GM18907 (cell line): ENCODE measurements at regions not wholly inside any gene's neighbourhood (a gene's known extent, or its start where the extent isn't known, plus 50 kb on each side); places are given as distances from the start of the nearest gene placed in this dataset.
A peak's percentile ranks its signal among the peaks of the same experiment; 100 is the strongest.

Source experiments
- ATAC-seq: cut with Tn5 transposase; IDR thresholded peaks from one replicate; pipeline ENCODE4 v1.9.1; 2021; ENCODE audit warnings: mild to moderate bottlenecking, moderate library complexity; ENCODE audit not compliant: unreplicated experiment

DNA sequence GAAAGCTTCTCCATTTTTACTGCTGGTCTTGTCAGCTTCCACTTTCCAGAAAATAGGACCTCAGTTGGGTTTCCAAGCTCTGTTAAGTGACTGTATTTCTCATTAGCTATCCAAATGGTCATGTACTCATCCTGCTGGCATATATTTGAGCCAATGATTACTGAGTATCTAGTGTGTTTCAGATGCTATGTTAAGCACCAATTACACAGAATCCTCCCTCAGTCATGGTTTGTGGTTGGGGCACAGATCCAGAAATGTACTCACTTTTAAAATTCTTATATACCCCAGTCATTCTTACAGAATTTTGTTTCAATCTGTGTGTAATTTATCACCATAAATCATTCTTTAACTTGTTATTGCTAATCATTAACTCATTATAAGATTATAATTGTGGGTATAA lies 362.3 kb upstream of the MTPN start:
- ATAC-seq, result no peak

DNA sequence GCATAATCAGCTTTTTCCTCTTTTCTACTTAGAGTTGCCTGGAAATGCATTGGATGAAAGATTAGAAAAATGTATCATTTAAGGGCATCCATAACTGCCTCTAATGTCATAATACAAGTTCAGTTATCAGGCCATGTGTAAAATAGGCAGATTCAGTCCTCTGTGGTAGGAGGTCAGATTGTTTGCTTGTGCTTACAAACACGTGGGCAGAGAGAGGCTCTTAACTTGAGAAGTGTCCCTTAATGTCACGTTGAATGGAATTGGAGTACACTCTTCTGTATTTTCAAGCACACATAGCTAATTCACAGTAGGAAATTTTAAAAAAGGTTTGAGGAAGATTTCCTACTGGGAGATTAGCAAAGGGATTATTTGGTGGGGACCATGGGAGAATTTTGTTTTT lies 359.8 kb upstream of the MTPN start:
- ATAC-seq, result no peak

DNA sequence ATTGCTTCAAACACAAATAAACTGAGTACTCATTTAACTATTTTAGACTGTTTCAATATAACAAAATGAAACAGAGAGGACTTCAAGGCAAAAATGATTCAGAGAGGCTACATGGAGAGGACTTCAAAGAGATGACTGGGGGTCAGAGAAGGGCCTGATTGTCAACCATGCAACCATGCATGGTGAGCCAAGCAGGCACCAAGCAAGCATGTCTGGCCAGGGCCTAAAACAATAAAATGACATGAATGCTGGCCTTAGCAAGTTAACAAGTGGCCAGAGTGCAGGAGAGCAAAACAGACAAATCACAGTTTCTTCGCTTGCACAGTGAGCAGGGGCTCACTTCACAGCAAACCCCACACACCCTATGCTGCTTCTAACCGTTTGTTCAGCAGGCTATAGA lies 356.5 kb upstream of the MTPN start:
- ATAC-seq, result no peak

DNA sequence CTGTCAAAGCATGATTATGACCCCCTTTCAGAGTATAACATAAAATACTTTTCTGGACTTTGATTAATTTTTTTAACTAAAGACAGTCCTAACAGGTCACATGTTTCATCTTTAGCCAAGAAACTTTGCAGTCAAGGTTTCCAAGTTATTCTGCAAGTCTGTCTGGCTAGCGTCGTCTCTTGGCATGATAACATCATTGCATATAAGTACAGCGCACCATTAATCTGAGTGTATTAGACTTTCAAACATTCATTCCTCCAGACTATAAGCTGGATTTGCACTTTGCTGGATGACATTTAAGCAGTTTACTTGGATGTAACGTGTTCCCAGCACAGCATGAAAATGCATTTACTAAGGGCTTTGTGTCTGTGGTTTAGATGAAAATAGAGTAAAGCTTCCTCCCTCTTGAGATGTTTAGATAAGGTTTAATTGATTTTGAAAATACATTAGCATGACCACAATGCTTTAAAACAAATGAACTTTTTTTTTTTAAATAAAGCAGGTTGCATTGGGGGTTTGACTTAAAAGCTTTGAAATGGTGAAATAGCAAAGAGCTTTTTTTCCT lies 349.0 kb upstream of the MTPN start:
- ATAC-seq, result no peak

DNA sequence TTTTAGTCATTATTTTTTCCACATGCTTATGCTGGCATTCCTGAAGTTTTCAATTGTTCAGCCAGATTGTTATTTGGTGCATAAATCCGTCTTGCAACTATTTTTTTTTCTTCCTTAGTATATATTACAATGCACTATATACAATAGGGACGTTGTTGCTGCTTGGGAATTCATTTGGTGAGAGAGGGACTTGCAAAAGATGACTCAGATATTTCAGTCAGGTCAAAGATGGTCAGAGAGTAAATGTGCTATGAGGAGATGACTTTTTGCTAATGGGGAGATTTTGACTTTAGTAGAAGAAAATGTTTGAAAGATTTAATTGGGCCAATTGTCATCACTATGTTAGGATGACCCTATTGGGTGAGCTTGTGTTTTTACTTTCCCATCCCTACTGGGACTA lies 348.4 kb upstream of the MTPN start:
- ATAC-seq, result no peak

DNA sequence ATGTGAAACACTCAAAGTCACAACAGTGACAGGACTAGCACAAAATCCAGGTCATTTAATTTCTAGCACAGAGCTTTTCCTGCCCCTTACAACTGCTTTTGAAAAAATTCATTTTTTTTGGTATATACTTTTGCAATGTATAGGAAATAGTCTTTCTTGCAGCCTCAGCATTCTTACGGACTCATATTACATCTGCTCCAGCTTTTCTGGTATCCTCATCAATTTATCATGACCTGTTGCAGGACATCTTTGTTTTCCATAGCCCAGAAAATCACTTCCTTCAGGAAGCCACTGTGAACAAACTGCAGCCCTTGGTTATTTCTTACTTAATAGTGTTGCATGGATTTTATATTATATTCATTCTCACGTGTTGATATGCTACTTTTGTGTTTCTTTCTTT lies 347.9 kb upstream of the MTPN start:
- no peak for ATAC-seq

DNA sequence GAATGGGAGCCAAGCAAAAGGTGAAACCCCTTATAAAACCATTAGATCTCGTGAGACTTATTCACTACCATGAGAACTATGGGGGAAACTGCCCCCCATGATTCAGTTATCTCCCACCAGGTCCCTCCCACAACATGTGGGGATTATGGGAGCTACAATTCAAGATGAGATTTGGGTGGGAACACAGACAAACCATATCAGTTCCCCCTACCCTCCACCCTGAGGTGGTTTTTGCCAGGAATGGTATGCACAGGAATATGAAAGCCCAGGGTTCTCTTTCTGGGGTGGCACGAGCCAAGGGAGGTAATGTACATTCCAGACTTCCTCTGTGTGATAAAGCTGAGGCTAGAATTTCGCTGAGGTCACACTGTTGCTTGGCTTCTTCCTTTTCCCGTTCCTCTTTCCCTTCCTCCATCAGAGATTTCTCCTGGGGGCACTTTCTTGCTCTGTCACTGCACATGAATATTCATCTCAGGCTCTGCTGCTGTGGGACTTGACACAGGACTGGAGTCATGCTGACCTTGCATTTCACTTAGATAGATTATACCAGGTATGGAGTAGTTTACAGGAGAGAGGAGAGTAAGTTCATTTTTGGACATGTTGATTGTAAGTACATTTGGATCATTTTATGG lies 347.0 kb upstream of the MTPN start:
- ATAC-seq, result no peak

DNA sequence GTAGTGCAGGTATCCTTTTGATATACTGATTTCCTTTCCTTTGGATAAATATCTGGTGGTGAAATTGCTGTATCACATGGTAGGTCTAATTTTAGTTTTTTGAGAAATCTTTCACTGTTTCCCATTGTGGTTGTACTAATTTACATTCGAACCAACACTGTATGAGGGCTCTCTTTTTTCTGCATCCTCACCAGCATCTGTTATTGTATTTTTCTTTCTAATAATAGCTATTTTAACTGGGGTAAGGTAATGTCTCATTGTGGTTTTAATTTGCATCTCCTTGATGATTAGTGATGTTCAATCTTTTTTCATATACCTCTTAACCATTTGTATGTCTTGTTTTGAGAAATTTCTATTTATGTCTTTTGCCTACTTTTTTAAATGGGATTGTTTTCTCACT lies 335.4 kb upstream of the MTPN start:
- peak; percentile 70 for ATAC-seq

DNA sequence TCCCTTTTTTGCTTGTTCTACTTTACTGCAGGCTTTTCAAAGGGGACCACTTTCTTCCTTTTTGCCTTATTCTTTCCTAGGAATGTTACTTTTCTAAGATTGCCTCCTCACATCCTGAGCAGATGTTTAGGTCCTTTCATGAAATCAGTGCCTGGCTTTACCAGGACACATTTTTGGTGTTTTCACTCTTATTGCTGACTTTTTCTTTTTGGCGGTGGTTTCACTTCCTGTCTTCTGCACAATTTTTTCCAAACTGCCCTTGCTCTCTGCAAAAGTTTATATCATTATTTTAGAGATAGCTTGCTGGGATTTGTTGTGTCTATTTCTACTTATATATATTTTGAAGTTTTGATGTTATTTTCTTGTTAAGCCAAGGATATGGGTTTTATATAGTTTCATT lies 332.2 kb upstream of the MTPN start:
- no peak for ATAC-seq

DNA sequence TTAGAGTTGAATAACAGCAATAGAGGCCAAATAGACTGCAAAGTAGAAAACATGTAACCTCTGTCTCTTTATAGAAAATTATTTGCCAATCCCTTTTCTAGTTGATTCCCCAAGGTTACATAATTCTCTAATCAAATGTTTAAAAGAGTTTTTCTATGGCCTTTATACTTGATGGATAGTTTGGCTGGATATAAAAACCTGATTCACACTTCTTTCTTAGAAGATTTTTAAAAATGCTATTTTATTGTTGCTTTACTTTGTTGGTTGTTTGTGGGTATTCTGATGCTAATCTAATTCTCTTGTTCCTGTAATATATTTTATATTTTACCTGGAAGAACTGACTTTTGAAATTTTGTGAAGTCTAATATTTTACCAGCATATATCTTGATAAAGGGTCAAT lies 331.1 kb upstream of the MTPN start:
- ATAC-seq, result no peak

DNA sequence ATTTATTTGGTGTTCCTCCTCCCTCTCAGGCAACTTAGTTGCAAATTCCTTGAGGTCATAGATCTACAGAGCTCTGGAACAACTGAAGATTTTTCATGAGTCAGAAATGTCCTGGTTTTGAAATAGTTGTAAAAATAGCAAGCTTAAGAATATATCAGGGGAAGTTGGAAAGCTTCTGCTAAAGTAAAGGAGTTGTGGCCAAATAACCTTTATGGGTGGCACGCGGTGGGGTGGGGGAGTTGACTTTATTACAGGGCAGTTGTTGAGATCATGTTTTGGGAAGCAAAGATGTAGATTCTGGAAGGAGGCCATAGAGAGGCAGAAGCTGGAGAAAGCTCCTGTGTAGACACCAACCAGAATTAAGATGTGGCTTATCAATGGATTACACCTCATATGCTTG lies 326.0 kb upstream of the MTPN start:
- no peak for ATAC-seq

DNA sequence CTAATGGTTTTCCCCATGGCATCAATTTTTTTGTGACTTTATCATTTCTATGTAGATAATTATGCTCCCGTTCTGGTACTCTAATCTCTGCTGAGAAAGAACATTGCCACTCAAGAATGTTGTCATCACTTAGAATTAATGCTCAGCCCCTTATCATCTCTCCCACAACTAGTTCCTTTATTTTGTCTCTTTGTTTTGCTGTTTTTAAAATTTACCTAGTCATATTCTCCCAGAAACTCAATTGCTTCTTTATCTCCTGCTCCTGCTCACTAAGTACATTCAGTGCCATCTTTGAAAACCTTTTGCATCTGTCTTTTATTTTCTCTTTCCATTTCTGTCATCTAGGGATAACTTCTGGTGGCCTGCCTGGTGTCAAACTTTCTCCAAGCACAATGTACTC lies 324.9 kb upstream of the MTPN start:
- no peak for ATAC-seq

DNA sequence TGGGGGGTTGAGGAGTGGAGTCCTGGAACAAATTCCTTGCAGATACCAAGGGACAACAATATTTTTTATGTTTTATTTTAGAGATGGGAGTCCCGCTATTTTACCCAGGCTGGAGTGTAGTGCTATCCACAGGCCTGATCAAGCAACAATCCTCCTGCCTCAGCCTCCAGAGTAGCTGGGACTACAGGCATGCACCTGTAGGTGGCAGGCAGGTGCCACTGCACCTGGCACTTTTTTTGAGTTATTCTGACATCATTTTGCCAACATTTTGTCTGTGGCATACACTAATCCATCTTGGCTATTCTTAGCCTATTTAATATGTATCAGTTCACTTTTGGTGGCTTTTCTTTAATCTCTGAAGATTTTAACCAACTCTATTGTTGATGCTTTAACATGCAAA lies 317.8 kb upstream of the MTPN start:
- no peak for ATAC-seq

DNA sequence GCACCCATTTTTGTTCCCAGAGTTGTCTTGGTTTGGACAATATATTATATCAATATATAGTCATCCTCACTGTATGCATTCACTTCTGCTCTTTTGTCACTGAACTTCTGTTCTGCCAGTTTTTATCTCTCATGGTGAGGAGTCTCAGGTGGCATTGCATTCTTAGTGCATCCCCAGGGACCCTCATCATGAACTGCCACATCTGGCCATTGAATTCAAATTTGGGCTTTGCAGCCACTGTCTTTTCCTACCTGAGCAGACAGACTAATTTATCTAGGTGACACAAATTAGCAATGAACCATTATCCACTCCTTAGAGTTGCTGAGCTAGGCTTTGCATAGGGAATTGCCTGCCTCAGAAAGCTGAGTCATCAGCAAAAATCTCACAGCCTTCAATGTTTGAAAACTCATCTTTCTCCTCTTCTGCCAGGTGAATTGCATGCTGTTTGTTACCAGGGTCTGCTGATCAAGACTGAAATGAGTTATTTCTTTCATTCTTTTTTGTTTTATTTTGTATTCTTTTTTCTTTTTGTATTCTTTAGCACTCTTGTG lies 316.8 kb upstream of the MTPN start:
- peak; percentile 3 for ATAC-seq

DNA sequence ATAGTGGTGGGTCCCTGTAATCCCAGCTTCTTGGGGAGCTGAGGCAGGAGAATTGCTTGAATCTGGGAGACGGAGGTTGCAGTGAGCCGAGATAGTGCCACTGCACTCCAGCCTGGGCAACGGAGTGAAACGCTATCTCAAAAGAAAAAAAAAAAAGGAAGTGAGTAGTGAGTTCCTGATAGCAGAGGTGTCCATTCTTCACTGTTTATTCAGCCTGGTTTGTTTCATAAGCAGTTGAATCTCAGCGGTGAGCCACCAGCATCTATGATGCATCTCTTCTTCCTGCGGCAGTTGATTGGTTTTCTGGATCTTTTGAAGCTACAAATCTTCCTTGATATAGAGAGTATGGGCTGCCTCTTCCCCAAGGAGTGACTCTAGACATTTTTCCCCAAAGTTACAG lies 316.1 kb upstream of the MTPN start:
- ATAC-seq, result peak; percentile 96

DNA sequence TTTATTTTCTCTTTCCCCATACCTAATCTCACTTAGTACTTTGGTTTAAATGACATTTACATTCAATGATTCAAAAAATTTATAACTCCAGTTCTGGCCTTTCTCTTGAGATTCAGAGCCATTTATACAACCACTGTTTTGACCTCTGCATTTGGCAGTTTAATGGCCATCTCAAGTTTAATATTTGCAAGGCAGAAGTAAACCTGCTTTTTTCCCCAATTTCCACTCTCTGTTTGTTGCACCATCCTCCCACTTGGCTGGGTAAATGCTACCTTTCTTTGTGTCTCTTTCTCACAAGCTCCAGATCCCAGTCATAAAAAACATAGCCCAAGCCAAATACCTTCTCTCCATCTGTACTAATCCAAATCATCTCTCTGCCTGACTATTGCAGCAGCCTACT lies 315.2 kb upstream of the MTPN start:
- no peak for ATAC-seq

DNA sequence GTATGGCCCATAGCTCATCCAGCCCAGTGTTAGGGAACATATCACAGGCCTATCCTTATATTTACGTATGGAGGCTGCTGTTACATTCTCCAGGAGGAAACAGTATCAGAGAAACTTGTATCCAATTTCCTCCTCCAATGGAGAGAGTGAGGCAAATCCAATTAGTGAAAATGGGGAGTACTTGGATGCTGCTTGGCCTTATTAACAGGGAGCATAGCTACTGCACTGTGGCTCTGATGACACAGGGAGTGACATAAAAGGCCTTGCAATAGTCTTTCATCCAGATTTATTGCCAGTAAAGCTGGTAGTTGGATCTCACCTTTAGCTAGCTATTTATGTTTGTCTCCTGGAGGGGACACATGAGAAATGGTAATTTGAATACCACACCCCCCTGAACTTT lies 313.2 kb upstream of the MTPN start:
- no peak for ATAC-seq

DNA sequence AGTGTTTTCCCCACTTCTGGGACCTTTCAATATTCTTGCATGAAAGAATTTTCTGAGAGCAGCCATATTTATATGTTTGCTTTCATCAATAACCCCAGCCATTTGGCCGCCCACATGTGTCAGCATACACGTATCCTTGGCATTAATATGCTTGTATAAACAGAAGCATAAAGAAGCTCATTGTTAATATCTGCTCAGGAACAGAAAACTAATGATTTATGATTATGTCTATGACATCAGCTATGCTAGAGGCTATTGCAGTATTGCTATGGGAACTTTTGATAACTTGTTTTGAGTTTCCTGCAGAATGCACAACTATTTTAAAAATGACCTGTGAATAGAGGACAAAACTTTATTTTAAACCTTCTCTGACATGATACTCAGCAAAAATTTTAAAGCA lies 300.9 kb upstream of the MTPN start:
- ATAC-seq, result no peak

DNA sequence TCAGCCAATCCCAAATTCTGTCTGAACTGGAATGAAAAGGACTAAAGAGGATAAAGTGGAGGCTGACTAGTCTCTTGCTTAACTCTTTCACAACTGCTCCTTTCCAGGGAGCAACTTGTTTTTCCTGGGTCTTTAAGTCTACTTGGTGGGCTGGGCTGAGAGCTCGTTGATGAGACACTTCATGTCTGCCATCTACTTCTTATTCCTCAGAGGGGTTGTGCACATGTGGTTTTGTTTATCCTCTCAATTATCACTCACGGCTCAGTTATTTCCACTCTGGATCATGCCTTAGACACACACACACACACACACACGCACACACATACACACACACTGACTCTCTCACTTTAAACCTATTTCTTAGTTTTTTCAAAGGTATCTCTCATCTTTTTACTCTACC lies 298.6 kb upstream of the MTPN start:
- ATAC-seq, result no peak

DNA sequence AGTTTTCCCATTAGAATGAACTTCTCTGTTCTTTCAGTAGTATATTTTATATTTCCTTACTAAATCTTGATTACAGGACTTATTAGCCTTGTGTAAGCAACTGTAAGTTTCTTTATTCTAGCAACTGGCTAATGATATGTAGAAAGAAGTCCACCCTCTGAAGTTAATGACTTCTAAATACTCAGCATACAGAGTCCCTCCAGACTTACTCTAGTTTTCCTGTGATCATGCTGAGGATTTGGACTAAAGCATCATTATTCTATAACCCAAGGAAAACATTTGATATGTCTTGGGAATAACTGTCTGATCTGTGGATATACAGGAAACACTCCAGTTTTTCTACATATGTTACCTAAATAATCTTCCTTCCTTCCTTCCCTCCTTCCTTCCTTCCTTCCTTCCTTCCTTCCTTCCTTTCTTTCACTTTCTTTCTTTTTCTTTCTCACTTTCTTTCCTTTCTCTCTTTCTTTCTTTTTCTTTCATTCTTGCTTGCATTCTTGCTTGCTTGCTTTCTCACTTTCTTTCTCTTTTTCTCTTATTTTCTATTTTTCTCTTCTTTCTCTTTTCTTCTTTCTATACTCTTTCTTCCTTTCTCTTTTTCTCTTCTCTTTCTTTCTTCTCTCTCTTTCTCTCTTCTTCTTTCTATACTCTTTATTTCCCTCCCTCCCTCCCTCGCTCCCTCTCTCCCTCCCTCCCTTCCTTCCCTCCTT lies 297.6 kb upstream of the MTPN start:
- no peak for ATAC-seq

DNA sequence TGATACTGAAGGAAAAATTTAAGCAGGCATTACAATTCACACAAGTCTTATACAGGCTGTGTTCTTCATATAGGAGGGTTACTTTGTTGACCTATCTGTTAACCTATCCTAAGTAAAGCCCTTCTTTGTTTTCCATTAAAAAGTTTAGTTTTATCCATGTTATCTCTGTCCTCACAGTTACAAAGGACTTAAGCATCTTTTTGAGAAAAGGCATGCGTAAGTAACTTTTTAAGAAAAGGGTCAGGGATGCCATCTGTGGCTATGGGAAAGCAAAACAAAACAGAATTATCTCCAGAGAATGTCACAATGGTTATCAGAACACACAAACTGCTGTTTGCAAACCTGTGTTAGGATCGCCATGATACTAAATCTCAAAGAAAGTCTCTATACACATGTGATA lies 295.8 kb upstream of the MTPN start:
- ATAC-seq, result no peak

DNA sequence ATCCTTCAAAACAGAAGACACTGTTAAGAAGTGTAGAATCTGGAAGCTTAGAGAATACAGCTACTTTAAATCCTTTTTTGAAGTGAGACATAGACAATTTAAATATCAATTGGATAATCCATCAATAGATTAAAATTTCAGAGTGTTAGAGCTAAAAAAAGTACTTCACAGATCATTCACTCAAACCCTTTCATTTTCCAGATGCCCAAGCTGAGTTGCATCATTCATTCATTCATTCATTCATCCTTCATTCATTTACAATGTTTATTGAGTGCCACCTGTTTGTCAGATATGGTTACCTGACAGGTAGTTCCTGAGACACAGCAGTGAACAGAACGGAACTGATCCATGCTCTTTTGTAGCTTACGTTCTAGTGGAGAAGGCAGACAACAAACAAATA lies 290.7 kb upstream of the MTPN start:
- ATAC-seq, result no peak
